Anterior cingulate cortex (tissue), 58 donors: ENCODE measurements at regions not wholly inside any gene's neighbourhood (a gene's known extent, or its start where the extent isn't known, plus 50 kb on each side); places are given as distances from the start of the nearest gene placed in this dataset.
"Not testable (repeated sequence)": the region's sequence is repeated elsewhere in the genome, so short reads cannot be mapped to it uniquely, and the experiment has no call there.

ENCODE experiments used
- DNase-seq, 58 donors: peaks; one replicate each; lab custom pipeline; 2025; lab: John Stamatoyannopoulos, UW

DNA sequence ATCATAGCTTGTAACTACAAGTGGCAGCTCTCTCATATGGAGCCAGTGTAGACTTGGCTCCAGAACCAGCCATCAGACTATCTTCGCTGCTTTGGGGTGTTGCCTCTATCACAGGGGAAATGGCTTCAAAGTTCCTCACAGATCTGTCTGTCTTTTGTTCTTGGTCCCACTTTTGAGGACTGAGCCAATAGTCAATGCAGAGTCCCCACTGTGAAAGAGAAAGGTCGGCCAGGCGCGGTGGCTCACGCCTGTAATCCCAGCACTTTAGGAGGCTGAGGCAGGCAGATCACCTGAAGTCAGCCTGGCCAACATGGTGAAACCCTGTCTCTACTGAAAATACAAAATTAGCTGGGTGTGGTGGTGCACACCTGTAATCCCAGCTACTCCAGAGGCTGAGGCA is 86.9 kb upstream of the FZD7 start:
- not testable (repeated sequence) for DNase-seq

DNA sequence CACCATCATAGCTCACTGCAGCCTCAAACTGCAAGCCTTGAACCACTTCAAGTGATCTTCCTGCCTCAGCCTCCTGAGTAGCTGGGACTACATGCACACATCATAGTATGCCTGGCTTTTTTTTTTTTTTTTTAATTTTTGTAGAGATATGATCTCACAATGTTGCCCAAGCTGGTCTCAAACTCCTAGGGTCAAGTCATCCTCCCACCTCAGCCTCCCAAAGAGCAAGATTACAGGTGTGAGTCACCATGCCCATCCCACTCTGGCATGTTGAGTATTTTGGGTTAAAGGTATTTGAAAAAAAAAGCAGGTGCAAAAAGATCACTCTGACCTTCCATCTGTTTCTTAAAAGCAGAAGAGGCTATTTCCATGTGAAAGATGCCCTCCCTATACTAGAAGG is 86.4 kb upstream of the FZD7 start:
- no peak for DNase-seq

DNA sequence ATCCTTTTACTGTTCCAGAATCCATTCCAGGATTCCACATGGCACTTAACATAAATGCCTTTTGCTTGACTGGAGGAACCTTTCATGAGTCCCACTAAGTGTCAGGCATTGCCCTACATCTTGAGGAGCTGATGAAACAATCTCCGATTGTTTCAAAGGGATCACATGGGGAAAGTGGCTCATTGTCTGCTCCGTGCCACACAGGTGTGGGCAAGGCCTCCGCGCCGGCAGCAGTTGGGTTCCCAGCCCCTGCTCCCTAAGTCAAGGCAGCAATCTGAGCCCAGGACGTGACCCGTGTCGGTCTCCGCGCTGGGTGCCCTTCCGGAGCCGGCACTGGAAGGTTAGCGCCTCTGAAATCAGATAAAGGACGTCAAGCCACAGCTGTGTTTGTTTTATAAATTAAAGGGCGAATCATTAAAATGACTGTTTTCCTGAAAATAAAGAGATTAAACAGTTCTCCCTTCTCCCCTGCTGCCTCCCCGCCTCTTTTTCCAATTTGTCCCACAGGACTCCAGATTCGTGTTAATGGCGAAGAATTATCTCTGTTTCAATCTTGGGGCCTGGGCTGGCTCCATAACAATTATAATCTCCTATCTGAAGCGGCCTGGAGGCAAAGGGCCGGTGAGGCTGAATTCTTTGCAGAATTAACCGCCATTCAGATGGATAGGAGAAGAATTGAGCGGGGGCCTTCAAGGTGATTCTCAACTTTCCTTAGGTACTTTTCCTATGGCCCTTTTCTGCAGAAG is 84.3 kb upstream of the FZD7 start:
- no peak for DNase-seq

DNA sequence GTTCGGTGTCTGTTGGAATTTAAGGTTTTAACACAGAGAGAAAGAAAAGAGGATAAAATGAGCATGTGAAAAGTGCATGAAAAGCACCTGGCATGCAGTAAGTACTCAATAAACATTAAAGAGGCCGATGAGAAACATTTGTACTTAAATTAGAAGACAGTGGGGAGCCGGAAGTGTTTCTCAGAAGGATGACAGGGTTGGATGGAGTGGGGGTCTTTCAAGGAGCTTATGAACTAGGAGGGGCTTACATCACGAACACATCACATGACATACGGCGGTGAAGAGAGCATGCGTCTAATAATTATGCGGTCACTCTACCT is 83.8 kb upstream of the FZD7 start:
- no peak for DNase-seq

DNA sequence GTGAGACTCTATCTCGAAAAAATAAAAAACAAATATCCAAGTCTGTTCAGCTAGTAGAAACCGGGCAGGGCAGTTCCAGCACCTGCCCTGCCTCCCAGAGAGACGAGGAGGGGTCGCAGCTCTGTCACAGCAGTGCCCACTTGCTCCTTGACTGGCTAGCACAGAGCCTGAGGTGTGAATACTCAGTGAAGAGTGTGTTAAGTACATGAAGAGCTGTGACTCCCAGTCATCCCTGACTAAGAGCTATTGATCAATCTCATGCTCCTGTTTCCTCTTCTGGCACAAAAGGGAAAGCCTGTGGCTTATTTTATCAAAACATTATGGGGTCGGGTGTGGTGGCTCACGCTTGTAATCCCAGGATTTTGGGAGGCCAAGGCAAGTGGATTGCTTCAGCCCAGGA is 83.0 kb upstream of the FZD7 start:
- DNase-seq: no peak

DNA sequence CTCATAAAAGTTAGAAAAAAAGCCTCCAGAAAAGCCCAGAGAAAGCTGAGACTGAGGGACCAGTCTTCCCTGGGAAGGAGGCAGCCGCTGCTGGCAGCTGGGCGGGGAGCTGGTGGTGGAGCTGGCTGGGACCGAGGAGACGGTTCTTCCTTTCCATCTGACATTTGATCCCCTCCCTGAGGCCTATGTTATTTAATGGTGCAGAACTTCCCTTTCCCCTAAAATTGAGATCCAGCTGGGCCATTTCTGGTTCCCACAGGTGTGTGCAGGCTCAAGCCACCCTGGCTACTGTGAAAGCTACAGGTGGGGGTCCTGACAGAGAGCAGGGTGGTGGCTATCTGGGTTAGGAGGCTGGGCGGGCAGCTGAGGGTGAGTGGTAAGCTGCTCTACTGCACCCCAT is 81.5 kb upstream of the FZD7 start:
- DNase-seq: no peak

DNA sequence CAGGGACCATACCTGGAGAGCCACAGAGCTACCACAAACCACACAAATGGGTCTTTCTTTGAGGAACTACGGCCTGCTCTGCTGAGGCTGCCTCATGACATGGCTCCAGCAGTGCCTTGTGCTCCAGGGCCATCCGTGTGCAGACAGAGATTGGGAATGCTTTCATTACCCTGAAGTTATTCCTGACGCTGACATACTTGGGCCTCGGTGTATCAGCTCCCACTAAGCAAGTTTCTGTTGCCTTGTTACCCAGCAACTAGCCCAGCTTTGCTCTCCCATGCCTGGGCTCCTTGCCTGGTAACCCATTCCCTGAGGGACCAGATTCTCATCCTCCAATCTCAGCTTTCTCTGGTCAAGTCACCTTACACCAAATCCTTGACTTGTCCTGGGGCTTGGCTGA is 80.3 kb upstream of the FZD7 start:
- peak in 1 of 58 donors; percentile 10 for DNase-seq

DNA sequence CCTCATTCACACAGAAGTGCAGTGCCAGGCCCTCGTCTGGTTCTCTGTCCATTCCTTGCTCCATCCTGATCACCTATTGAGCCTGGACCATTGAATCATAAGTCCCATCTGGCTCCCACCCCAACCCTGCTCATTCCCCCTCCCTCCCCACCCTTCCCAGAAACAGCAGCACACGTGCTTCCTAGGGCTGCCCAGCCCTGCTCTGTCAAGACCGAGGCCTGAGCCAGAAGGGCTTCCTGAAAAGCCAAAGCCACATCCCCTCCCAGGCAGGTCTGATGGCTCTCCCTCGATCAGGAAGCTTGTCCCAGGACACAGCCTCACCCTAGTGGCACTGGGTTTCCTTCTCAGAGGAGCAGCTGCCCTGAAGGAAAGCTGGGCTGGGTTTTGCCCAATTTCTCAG is 79.8 kb upstream of the FZD7 start:
- DNase-seq: no peak

DNA sequence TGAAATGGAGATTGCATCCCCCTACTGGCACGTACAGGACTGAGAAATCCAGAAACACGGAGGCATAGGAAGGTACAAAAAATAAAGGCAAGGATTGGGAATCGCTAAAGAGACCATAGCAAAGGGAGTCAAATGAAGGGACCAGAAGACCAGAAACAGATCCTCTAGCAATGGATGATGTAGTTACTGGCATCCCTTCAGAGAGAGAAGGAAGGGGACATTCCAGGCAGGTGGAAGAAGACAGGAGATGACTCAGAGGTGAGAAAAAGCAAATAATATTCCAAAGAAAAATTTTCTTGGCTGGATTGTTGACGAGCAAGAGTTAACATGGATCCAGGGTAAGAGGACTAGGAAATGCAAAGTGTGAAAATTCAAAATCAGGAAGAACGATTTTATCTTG is 78.4 kb upstream of the FZD7 start:
- no peak for DNase-seq

DNA sequence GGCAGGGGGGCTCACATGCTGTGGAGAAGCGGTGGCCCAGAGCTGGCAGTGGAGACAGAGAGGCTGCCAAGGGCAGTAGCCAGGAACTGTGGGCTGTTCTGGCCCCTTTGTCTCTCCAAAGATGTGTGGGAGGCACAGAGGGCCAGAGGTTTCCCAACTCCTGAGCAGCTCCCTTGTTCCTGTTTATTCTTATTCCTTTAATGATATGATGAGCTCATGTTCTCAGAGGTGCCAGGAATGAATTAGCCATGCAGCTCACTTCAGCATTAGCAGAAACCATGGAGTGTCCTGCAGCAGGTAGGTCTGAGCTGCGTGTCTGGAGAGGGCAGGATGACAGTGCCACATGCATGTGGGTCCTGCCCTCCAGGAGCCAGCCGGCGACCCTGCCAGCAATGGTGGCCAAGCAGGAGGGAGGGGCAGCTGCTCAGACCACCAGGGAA is 77.9 kb upstream of the FZD7 start:
- peak in 26 of 58 donors; percentile 11 to 78 (median 31) for DNase-seq

DNA sequence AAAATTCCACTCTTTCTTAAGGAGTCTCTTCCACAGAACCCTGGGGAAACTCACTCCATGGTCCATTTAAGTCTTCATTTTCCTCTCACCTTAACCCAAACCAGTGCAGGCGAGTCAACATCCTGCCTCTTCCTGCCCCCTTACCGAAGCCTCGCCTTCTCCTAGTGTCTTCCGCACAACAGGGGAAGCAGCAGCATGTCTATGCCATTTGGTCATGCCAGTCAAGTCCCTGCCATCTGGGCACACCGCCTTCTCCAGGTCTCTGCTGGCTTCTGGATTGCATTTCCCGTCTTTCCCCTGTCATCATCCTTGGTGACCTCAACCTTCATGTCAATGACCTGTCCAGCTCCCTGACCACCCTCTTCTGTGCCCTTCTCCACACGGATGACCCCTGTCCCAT is 77.3 kb upstream of the FZD7 start:
- DNase-seq: no peak

DNA sequence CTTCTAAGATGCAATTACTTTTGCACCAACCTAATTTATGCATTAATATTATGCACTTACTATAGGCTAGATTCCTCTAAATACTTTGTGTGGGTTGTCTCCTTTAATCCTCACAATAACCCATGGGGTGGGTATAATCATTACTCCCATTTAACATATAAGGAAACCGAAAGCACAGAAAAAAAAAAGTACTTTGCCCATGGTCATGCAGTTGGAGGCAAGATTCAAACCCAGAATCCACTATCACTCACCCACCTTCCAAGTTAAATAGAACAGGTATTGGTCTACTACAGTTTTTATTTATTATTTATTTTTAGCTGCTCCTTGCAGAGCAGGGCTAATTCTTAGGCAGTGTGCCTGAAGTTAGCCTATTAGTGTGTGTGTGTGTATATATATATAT is 76.6 kb upstream of the FZD7 start:
- no peak for DNase-seq

DNA sequence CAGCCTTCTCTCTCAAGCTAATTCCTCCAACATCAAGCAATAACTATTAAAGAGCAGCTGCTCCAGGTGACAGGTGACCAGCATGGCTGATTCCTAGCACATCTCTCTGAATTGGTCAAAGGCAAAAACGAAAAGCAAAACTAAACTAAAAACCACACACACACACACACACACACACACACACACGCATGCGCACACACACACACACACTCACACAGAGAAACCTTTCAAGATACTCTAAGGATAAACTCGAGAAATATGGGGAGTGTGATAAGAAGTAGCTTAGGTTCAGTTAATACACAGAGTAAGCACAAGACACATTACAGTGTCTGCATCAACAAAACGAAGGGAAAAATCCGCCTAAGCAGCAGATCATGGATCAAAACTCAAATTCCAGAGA is 74.5 kb upstream of the FZD7 start:
- DNase-seq: no peak

DNA sequence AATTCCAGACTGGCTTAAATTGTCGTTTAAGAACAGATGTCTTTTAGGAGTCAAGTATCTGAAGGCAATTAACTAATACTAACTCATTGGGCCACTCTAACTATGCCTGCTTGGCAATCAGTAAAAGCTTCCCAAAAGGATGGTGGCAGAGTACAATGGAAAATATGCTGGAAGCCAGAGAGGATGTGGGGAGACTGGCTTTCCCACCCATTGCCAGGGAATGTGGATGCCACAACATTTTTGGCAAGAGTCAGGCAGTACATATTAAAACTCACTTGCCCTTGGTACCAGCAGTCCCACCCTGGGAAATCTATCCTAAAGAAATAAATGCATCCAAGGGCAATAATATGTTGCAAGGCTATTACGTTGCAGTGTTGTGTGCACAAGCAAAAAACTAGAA is 74.0 kb upstream of the FZD7 start:
- no peak for DNase-seq

DNA sequence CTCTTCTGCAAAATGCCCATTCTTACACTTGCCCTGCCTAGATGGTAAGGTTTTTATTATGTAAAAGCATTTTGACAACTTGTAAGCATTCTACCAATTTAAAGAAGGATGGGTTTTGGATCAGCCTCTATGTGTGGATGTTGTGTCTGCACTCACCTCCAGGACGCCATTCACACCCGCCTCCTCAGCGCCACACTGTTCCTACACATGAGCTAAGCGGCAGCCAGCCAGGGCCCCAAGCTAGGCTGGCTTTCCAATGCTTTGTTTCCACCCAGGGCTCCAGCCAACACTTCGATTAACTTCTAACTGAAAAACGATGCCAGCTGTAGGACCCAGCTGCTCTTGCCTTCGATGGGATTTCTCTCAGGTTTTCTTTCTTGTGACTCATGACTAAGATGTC is 73.3 kb upstream of the FZD7 start:
- peak in 35 of 58 donors; percentile 5 to 71 (median 34) for DNase-seq

DNA sequence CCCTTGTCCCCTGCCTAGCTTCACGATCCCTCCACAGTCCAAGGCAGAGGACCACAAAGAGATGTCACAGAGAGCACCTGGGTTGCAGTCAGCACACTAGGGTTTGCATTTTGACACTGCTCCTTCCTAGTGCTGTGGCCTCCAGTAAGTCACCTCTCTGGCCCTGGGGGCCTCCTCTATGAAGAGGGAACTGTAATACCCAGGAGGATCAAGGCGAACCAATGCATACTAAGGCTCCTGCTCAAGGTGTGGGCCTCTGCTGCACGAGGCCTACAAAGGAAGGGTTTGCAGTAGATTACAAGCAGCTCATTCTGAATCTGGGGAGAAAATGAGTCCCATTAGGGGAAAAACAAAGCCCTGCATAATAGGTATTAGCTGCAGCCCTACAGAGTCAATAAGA is 72.3 kb upstream of the FZD7 start:
- DNase-seq: no peak

DNA sequence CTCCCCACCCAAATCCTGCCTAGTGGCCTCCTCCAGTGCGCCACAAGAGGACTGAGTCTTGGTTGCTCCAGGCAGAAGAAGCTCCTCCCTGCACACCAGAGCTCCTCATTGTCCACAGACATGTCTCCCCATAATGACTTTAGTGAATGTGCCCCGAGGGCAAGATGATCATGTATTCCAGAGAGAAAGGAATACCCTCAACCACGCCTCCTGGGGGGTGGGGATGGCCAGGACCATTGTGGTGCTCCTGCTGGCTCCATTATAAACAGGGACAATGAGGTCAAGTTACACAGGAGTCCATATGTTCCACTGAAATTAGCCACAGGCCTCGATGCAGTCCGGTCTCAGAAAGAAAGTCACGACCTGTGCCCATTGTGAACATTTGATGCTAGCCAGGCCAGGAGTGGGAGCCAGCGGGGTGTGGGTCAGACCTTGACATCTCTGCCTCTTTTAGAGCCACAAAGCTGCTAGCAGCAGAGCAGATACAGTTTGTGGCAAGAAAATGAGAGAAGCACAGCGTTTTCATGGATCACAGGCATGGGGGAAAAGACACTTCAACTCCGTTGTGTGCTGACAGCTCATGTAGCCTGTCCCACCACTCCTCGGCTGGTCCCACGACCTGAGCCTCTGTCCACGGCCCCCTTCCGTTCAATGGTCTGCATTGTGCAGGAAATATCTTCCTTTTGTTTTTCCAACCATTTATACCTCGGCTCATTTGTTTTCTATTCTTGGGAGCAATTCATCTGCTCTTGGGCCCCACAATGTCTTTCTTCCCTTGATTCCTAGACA is 70.7 kb upstream of the FZD7 start:
- no peak for DNase-seq

DNA sequence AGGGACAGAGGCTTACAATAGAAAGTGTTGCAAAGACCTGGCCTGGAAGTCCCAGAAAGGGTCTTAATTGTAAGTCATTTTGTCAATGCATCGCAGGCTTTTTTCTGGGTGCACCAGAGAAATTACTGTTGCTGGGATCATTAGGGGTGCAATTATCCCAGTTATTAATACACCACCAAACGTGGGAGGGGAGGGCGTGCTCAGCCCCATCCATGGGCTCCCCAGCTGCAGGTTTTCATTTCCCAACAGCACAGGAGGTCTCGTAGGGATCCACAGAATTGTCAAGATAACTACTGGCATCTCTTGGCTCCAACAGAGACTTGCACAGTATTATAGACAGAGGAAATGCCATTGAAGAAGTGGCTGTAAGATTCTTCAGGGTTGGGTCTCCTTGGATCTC is 69.6 kb upstream of the FZD7 start:
- no peak for DNase-seq

DNA sequence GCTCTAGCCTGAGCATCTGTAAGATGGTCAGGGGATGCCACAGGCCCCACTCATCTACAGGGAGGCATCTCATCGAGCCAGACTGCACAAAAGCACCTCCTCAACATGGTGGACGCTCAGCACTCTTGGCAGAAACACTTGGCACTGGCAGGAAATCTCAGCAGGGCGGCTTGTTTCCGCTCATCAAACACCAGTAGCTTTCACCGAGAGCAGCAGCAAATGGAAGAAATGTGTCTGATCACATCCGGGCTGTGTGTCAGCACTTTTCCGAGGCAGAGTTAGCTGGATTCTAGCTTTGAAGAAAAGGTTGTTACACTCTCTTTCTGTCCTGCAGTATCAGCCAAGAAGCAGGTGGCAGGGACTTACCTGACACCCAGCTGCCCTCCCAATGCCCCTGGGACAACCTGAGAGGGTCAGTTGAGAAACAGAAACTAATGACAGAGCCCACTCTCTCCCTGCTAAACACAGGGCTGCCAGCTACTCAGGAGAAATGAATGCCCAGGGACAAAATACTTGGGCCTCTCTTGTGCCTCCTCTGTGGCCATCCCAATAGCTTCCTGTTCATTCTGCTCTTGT is 68.9 kb upstream of the FZD7 start:
- peak in 18 of 58 donors; percentile 4 to 49 (median 20) for DNase-seq

DNA sequence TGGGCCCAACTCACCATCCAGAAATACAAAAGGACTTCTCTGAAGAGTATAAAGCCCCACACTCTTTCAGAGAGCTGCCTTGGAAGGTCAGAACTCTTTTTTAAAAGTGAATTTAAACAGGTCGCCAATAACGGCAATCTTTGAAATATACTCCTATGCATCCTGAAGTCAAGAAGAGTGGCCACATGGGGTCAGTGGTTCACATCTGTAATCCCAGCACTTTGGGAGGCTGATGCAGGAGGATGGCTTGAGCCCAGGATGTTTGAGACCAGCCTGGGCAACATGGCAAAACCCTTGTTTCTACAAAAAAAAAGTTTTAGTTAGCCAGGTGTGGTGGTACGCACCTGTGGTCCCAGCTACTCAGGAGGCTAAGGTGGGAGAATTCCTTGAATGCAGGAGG is 68.1 kb upstream of the FZD7 start:
- no peak for DNase-seq

DNA sequence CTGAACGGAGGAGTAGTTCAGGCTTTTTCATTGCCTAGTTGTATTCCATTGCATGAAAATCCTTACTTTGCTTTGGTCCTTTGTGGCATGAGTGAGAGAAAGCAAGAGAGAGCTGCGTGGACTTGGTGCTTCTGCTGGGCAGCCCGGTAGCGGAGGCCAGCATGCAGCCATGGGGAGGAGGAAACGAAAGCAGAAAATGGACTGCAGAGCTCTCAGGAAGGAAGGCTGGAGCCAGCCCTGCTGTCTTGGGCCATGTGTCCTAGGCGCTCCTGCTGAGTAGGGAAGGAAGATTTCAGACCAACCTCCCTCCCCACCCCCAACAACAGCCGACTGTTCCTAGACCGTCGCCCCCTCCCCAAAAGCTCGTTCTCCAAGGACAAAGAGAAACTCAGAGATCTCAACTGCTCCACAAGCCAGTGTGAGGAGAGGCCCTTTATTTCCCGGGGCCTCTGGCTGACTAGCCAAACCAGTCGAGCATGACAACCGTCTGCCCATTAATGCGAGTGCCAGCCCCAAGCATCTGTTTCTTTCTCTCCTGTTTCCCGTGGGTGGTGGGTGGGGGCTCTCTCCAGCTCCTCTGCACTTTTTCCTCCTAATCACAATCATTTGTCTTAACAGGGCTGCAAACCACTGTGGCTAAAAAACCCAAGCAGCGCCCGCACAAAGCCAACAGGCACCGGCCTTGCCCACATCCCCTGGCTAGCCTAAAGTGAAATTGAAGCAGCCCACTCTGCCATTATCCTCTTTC is 66.8 kb upstream of the FZD7 start:
- peak in 12 of 58 donors; percentile 5 to 39 (median 24) for DNase-seq
